ENCODE measurements at regions not wholly inside any gene's neighbourhood (a gene's known extent, or its start where the extent isn't known, plus 50 kb on each side); places are given as distances from the start of the nearest gene placed in this dataset.
A peak's percentile ranks its signal among the peaks of the same experiment; 100 is the strongest.
"Not testable (repeated sequence)": the region's sequence is repeated elsewhere in the genome, so short reads cannot be mapped to it uniquely, and the experiment has no call there.

DNA sequence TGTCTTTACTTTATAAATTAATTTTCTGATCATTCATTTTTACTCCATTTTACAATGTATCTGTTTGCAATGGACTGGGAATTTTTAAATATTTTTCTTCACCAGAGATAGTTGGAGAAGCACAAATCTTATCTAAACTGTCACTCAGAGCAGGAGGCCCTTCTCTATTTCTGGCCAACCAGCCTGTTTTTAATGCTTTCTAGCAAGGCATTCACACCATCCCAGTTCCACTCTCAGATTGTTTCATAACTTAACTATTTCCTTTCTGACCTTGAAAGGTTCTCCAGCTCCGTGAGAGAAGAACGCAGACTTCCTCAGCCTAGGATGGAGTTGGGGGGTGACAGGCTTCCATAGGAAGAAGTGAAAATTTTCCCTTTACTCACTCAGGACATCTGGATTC is 155.8 kb downstream of the SKIDA1 start:
- in situ Hi-C loops (cut with HindIII; ENCODE audit: low sequenced_read_pairs) = no loop called here
- no peak for DNase-seq (ENCODE audit: low spot score)

DNA sequence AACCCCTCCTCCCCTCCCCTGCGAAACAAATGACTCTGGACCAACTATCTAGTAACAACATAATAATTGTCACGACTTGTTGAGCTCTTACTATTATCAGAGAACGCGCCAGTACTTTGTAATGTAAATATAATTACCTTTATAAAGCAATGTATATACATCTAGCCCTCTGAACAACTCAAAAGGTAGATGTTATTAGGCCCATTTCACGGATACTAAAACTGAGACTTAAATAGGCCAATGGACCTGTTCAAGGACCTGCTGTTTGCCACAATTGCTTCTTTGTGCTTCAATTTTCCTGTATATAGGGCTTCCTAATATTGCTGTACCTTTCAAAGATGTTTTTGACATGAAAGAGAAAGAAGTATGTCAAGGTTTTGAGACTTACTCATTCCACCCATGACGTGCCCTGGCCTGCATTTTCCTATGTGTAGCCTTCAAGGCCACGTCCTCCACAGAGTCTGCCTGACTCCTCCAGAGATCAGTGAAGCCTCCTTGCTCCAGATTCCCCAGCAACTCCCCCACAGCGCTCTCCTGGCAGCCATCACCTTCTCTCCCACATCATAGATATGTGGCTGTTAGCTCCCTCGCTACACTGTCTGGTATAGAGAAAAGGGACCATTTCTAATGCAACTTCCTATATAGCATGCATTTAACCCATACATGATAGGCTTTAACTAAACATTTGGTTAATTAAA is 156.6 kb downstream of the SKIDA1 start:
- no peak for DNase-seq (ENCODE audit: low spot score)
- in situ Hi-C loops (cut with HindIII; ENCODE audit: low sequenced_read_pairs) = no loop called here

DNA sequence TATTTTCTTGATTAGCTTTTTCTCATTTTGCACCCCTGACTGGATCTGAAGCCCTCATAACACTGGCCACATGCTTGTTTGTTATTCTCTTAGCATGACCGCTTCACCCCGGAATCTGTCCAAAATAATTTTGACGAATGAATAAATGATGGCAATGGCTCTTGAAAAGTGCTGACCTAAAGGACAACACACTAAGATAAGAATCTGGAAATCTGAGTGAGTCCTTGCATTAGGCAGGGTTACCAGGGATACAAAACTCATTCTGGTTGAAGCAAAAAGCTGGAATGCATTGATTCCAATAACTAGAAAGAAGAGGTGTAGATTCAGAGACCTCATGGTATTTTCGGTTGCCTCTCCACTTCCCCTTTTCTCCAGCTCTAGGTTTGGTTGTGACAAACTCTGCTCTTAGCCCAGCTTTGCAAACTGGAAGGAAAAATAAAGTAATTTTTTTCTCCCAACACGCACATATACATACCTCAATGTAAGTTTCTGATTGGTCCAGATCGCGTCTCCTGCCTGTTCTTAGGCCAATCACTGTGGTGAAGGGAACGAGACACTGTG is 157.4 kb downstream of the SKIDA1 start:
- in situ Hi-C loops (cut with HindIII; ENCODE audit: low sequenced_read_pairs) = no loop called here
- DNase-seq (ENCODE audit: low spot score) = no peak

DNA sequence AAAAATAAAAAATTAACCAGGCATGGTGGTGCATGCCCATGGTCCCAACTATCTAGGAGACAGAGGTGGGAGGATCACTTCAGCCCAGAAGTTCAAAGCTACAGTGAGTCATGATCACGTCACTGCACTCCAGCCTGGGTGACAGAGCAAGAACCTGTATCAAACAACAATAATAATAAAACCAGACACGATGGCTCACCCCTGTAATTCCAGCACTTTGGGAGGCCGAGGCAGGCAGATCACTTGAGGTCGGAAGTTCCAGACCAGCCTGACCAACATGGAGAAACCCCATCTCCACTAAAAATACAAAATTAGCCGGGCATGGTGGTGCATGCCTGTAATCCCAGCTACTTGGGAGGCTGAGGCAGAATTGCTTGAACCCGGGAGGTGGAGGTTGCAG is 159.4 kb downstream of the SKIDA1 start:
- DNase-seq (ENCODE audit: low spot score); in situ Hi-C loops (cut with HindIII; ENCODE audit: low sequenced_read_pairs): not testable (repeated sequence)

DNA sequence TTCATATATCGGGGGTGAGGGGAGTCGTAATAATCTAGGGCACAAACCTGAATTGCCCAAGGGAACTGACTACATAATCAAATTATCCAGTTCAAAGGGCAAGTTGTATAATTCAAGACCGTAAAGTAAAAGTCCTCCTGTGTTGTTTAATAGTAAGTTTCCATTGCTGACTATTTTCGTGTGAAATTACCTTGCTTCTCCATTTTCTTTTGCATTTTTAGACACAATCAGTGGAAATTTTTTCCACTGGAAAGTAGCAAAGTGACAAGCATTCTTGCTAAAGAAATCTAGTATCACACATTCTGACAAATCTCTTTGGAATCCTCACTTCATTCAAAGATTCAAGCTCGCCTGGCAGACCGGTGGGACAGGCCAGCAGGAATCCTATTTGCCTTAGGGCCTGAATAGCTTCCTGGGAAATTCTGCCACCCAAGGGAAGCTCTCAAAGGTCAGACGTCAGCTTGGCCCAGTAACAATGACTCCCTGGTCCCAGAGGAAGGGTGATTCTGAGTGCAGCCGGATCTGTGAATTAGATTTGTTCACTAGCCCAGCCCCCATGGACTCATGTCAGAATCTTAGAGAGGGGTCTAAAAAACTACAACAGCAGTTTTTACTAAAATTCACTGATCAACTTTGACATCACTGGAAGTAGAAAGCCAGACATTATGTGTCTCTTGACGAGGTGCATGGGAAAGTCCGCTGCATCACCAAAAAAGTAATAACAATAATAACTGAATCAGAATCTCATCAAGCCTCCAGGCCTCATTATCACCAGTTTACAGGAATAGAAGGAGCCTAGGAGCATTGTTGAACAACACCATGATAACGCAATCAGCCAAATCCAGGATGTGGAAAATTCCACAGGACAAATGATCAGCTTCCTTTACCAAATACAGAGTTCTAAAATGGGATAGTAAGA is 161.0 kb downstream of the SKIDA1 start:
- in situ Hi-C loops (cut with HindIII; ENCODE audit: low sequenced_read_pairs) = no loop called here
- peak; percentile 48 for DNase-seq (ENCODE audit: low spot score)

DNA sequence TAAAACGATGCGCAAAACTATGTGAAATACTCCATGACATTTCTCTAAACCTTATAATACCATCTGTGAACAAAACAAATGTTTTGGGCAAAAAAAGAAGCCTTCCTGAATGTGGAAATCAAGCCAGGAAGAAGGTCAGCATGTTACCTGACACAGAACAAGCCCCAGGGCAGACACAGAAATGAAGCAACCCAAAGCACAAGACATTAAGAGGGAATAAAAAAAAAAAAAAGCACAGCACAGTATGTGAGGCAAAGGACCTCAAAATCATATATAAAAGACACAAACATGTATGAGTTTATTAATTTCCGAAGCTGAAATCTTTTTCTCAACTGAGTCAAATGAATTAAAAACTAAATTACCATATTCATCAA is 161.8 kb downstream of the SKIDA1 start:
- no peak for DNase-seq (ENCODE audit: low spot score)
- in situ Hi-C loops (cut with HindIII; ENCODE audit: low sequenced_read_pairs) = no loop called here

DNA sequence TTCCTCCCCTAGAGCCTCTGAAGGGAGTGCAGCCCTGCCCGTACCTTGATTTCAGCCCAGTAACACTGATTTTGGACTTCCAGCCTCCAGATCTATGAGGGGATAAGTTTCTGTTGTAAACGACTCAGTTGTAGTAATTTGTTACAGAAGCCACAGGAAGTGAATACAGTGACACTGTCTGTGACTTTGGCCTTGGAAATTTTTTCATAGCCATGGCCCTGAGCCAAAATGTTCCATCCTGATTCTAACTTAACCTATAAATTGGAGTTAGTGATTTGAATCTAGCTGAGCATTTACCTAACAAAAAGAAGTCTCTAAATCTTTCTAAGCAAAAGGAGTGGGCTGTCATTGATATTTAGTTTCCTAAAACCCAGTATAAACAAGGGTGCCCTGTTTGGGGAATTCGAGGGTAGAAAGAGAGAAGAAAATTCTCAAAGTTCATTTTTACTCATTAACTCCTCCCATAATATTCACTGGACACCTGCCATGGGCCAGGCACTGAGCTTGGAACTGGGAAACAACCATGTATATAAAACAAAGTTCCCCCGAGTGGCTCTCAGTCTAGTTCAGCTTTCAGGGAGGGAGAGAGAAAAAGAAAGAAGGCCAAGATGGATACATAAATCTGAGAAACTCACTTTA is 162.3 kb downstream of the SKIDA1 start:
- DNase-seq (ENCODE audit: low spot score) = no peak
- in situ Hi-C loops (cut with HindIII; ENCODE audit: low sequenced_read_pairs) = no loop called here

DNA sequence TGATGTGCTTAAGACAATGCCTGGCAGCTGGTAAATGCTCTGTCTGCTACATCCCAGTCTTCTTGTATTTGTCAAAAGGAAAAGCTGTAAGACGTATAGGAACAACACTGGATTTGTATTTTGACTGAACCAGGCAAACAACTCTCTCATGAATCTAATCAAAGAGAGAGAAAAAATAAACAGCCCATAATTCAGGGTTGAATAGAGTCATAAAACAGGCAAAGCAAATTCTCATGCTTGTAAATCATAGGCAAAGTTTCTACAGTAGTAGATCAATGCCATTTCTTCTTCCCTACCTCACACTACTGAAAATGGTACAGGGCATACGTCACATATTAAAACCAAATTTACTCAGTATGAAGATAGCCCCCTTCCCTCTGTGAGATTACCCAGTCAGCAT is 166.3 kb downstream of the SKIDA1 start:
- no peak for DNase-seq (ENCODE audit: low spot score)
- in situ Hi-C loops (cut with HindIII; ENCODE audit: low sequenced_read_pairs) = no loop called here

DNA sequence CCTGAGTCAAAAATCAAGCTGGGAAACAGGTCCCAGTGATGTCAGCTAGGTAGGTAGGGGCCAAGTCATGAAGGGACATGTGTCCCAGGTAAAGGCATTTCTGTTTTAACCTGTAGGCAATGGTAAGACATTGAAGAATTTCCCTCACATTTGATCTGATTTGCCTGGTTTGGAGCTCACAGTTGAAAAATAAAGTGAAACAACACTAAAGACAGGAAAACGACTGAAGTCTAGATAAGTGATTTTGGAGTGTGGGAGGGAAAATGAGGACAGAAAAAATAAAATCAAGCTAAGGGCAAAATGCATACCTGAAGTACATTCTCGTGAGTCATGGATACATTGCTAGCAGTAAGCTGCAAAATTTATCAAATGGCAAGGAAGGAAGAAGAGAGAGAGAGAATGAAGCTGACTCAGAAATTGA is 169.9 kb downstream of the SKIDA1 start:
- no peak for DNase-seq (ENCODE audit: low spot score)
- in situ Hi-C loops (cut with HindIII; ENCODE audit: low sequenced_read_pairs) = no loop called here

DNA sequence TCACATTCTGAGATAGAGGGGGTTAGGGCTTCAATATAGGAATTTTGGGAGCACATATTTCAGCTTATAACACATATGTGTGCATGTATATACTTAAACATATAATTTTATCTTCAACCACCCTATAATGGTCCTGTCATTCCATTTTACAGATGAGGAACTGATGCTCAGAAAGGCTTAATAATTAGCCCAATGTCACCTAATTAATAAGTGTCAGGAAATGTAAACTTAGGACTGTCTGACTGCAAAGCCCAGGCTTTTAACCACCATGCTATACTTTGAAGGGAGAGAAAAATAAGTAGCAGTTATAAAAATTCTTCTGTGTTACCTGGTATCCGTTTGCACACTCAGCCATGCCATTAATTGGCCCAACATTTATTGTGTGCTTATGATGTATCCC is 172.6 kb downstream of the SKIDA1 start:
- DNase-seq (ENCODE audit: low spot score) = no peak
- in situ Hi-C loops (cut with HindIII; ENCODE audit: low sequenced_read_pairs) = no loop called here

DNA sequence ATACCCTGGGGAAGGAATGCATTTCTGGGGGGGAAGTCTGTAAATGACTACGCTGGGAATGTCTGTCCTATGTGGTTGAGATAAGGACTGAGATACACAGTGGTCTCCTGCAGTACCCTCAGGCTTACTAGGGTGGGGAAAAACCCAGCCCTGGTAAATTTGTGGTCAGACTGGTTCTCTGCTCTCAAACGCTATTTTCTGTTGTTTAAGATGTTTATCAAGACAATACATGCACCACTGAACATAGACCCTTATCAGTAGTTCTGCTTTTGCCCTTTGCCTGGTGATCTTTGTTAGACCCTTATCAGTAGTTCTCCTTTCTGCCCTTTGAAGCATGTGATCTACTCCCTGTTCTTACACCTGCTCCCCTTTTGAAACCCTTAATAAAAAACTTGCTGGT is 173.9 kb downstream of the SKIDA1 start:
- in situ Hi-C loops (cut with HindIII; ENCODE audit: low sequenced_read_pairs); DNase-seq (ENCODE audit: low spot score): not testable (repeated sequence)

DNA sequence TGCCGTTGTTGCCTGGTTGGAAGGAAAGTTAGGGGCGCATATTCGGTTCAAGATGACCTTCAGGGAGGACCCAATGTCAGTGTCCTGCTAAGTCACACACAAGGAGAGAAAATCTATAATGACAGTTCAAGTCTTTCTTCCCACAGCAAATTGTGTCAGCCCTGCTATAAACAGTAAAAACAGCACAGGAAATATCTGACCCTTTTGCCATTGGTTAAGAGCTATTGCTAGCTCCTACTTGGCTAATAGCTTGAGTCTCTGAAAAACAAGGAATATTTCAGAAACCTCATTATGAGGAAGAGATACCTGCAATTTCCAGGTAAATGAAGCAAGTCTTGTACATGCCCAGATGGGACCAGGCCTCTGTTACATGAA is 175.6 kb downstream of the SKIDA1 start:
- DNase-seq (ENCODE audit: low spot score) = no peak
- in situ Hi-C loops (cut with HindIII; ENCODE audit: low sequenced_read_pairs) = no loop called here

DNA sequence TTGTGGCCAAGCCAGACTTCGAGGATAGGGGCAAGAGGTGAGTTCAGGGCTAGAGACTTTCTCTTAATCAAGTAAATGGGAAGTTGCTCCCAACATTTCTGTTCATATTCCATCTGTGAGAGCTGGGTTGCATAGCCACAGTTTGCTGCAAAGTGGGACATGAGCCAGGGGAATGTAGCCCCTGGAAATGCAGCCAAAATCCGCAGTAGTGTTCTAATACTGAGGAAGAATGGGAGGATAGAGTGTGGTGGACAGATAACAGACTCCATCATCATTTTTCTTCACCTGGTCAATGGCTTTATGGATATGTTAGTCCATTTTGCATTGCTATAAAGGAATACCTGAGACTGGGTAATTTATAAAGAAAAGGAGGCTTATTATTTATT is 177.7 kb downstream of the SKIDA1 start:
- in situ Hi-C loops (cut with HindIII; ENCODE audit: low sequenced_read_pairs) = no loop called here

DNA sequence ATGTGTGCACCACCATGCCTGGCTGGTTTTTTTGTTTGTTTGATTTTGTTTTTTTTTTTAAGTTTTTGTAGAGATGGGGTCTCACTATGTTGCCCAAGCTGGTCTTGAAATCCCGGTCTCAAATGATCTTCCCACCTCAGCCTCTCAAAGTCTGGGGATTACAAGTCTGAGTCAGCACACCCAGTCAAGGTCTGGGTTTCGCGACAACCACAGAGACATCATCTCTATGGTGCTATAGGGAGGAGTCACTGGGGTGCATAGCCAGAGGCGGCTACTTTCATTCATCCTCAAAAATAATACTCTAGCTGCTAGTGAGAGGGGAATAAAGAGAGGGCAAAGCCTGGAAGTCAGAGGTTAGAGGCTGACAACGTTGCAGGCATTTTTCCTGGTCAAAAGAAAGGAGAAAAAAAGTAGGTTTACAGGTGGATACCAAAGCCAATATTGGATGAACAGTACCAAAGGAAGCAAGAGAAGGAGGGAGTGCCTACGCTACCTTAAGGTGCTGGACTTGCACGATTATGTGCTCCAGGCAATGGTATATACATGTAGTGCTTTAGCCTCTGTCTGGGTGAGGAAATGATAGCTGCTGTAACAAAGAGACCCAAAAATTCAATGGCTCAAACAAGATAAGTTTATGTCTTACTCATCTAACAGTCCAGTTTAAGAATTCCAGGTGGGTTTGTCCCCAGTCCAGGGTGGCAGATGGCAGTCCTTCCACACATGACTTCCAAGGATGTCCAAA is 178.3 kb downstream of the SKIDA1 start:
- in situ Hi-C loops (cut with HindIII; ENCODE audit: low sequenced_read_pairs) = no loop called here
- no peak for DNase-seq (ENCODE audit: low spot score)

More for the DNA sequence above, 177.7 kb downstream of the SKIDA1 start:
- DNase-seq (ENCODE audit: low spot score) = no peak

DNA sequence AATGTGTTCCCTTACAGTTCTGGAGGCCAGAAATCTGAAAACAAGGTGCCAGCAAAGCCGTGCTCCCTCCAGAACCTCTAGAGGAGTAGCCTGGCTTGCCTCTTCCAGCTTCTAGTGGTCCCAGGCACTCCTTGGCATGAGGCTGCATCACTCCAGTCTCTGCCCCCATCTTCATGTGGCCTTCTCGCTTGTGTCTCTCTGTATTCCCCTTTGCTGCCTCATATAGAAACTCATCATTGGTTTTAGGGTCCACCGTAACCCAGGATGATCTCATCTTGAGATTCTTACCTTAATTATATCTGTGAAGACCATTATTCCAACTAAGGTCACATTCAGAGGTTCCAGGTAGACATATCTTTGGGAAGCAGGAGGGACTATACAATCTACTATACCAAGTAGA is 182.4 kb downstream of the SKIDA1 start:
- in situ Hi-C loops (cut with HindIII; ENCODE audit: low sequenced_read_pairs) = no loop called here
- DNase-seq (ENCODE audit: low spot score) = no peak

DNA sequence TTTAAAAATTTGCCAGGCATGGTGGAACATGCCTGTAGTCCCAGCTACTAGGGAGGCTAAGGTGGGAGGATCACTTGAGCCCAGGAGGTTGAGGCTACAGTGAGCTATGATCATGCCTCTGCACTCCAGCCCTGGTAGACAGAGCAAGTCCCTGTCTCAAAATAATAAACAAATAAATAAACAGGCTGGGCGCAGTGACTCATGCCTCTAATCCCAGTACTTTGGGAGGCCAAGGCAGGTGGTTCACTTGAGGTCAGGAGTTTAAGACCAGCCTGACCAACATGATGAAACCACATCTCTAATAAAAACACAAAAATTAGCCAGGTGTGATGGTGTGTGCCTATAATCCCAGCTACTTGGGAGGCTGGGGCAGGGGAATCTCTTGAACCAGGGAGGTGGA is 183.0 kb downstream of the SKIDA1 start:
- in situ Hi-C loops (cut with HindIII; ENCODE audit: low sequenced_read_pairs); DNase-seq (ENCODE audit: low spot score): not testable (repeated sequence)

DNA sequence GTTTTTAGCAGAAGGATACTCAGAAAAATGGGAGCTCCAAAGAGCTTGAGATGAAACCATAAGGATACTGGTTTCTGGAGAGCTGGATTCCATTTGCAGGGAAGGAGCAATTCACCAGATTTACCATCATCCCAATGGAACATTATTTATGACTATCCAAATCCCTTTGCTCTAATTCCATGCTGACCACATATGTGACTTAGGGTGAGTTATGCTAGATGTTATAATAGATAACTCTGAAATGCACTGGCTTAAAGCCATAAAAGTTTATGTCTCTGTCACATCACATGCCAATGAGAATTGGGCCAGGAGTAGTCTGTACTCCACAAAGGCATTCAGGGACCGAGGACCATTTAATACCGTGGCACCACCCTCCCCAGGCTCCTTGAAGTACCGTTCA is 185.2 kb downstream of the SKIDA1 start:
- no peak for DNase-seq (ENCODE audit: low spot score)
- in situ Hi-C loops (cut with HindIII; ENCODE audit: low sequenced_read_pairs) = no loop called here

DNA sequence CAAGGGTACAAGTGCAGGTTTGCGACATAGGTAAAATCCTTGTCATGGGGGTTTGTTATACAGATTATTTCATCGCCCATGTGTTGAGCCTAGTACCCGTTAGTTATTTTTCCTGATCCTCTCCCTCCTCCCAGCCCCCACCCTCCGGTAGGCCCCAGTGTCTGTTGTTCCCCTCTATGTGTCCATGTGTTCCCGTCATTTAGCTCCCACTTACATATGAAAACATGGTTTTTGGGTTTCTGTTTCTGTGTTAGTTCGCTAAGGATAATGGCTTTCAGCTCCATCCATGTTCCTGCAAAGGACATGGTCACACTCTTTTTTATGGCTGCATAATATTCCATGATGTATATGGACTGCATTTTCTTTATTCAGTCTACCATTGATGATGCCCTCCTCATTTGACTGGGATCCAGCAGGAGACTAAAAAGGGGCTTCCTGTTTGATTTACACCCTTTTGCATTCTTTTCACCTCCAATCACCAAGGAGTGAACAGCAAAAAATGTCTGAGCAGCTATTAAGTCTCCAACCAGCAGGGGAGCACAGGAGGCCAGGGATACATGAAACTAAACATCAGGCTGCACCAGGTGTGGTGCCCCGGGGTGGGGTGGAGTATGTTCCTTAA is 188.2 kb downstream of the SKIDA1 start:
- DNase-seq (ENCODE audit: low spot score) = no peak
- in situ Hi-C loops (cut with HindIII; ENCODE audit: low sequenced_read_pairs) = no loop called here
